GM10248 (cell line): ENCODE measurements at regions not wholly inside any gene's neighbourhood (a gene's known extent, or its start where the extent isn't known, plus 50 kb on each side); places are given as distances from the start of the nearest gene placed in this dataset.

Experiments
- CTCF ChIA-PET: fragments of 300-600 bp; sonication (Branson Sonifier 250); formaldehyde crosslinking; extraction: SDS; loops from one replicate; lab custom pipeline; 2021; ENCODE audit warnings: antibody characterized with exemption; lab: Yijun Ruan, JAX
- POLR2A ChIA-PET: fragments of 350-650 bp; sonication (Branson Sonifier 250); formaldehyde crosslinking; extraction: SDS; loops from one replicate; lab custom pipeline; 2020; ENCODE audit warnings: antibody characterized with exemption; lab: Yijun Ruan, JAX
- DNase-seq: peaks from one replicate; pipeline ENCODE4 v3.0.0; 2012; ENCODE audit errors: extremely low spot score
- TF ChIP-seq, protein P1 (sequence below): IDR thresholded peaks from 2 replicates; pipeline ENCODE4 v1.5.1; 2012; ENCODE audit warnings: mild to moderate bottlenecking, low read depth; ENCODE audit errors: extremely low read depth, missing control alignments, control extremely low read depth

DNA sequence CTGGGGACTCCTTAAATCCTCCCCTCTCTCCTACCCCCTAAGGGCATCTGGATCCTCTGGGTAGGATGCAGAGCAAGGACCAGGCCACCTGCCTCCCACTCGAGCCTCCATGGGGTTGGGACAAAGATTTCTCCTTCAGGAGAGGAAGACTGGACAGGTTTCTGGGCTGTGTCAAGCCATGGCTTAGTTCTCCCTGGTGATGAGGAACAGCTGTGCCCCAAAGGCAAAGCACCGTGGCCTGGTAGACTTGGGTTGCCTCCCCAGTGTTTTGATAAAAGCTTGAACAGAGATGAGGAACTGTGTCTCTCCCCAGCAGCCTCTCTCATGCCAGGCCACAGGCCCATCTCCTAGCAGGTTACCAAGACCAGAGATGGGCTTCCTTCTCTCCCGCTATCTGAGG is 238.3 kb downstream of the WDR11 start:
- TF ChIP-seq, protein P1, sequence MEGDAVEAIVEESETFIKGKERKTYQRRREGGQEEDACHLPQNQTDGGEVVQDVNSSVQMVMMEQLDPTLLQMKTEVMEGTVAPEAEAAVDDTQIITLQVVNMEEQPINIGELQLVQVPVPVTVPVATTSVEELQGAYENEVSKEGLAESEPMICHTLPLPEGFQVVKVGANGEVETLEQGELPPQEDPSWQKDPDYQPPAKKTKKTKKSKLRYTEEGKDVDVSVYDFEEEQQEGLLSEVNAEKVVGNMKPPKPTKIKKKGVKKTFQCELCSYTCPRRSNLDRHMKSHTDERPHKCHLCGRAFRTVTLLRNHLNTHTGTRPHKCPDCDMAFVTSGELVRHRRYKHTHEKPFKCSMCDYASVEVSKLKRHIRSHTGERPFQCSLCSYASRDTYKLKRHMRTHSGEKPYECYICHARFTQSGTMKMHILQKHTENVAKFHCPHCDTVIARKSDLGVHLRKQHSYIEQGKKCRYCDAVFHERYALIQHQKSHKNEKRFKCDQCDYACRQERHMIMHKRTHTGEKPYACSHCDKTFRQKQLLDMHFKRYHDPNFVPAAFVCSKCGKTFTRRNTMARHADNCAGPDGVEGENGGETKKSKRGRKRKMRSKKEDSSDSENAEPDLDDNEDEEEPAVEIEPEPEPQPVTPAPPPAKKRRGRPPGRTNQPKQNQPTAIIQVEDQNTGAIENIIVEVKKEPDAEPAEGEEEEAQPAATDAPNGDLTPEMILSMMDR, result no peak
- CTCF ChIA-PET, result interaction anchor here (0.8 kb wide), 1 partner anchor 25 kb away, joined by 3 read pairs; no protein-coding TSS in a partner anchor
- no peak for DNase-seq
- POLR2A ChIA-PET, result no interaction called here

DNA sequence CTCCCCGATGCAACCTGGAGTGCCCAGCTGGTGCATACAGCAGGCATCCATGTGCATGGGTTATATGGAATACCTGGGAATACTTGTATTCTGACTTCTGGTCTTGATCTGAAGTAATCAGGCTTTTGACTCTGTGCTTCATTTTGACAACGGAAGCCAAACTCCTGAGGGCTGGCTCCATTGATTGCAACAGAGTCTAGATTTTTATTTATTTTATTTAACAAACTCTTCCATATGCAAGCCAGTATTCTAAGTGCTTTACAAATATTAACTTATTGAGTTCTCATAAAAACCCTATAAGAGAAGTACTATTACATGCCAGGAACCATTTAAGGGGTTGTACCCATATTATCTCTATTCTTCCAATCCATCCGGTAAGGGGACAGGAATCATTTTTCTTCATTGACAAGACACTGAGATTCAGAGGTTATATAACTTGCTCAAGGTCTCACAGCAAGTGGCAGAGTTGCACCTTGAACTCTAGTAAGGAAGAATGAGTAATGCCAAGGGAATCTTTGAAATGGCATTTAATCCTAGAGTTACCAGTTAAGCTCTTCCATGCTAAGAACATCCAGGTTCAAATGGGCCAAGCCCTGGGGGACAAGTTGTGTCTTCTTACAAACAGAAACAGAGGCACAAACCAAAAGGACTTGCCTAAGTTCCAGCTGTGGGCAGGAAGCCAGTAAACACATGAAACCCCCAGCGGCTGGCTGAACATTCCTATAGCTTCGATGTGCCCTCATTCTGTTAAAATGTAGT is 241.0 kb downstream of the WDR11 start:
- TF ChIP-seq, protein P1, result no peak
- DNase-seq, result no peak
- CTCF ChIA-PET, result no interaction called here
- POLR2A ChIA-PET, result no interaction called here

DNA sequence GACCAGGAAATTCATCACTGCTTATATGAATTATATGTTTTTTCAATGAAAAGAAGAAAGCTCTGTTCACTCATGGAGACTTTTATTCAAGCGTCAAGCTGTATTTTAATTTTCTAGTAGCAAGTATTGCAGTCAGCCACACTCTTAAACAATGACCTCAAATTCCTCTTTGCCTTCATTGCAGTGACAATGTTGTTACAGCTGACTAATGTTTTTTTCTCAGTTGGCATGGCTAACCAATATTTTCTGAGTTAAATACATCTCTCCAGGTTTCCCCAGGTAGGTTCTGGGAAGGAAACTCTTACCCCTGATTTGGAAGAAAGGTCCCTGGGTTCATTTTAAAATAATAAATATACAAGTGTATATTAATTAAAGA is 241.5 kb downstream of the WDR11 start:
- POLR2A ChIA-PET, result no interaction called here
- TF ChIP-seq, protein P1, result no peak
- CTCF ChIA-PET, result no interaction called here
- no peak for DNase-seq

DNA sequence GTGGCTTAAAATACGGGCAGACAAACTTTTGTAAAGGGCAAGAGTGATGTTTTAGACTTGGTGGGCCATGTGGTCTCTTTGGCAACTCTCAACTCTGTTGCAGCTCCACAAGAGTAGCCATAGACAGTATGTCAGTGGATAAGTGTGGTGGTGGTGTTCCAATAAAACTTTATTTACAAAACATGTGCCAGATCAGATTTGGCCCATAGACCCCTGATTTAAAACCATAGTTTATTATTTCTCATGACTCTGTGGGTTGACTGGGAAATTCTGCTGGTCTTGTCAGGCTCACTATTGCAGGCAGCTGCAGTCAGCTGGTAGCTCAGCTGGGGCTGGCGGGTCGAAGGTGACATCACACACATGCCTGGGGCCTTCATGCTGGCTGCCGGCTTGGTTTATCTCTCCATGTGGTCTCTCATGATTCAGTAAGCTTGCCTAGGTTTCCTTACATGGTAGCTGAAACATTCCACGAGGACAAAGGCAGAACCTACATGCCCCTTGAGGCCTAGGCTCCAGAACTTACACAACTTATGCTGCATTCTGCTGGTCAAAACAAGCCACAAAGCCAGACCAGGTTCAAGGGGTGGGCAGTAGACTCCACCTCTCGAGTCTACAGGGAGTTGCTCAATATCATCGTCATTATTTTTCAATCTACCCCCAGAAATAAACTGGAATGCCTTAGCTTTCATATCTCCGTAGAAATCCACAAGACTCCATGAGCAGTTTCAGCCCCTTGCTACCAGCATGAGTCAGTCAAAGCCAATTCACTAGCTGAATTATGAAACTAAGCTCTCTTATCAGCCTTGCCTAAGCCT is 245.7 kb downstream of the WDR11 start:
- ChIA-PET POLR2A (no interaction called here), CTCF (interaction anchor here (1.3 kb wide), 1 partner anchor 32 kb away, joined by 4 read pairs; no protein-coding TSS in a partner anchor)
- DNase-seq, result no peak
- TF ChIP-seq, protein P1, result no peak

DNA sequence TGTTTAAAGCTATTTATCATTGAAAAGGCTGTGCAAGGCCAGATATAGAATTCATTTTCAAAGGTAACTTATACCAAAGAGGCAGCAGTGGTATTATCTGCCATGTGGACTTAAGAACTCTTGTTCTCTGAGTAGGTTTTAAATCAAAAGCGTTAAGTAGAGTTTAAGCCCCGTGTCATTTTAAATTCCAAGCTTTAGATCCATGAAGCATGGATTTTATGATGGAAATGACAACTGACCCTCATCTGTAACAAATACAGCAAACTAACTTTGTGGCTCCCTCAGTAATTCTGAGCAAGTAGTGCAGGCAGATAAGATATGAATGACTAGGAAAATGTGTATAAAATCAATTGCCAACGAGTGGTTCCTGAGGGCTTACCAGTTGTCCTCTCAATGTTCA is 247.0 kb downstream of the WDR11 start:
- ChIA-PET CTCF (interaction anchor here (1.1 kb wide), 1 partner anchor 16 kb away, joined by 4 read pairs; no protein-coding TSS in a partner anchor), POLR2A (no interaction called here)
- DNase-seq, result no peak
- TF ChIP-seq, protein P1, result no peak

DNA sequence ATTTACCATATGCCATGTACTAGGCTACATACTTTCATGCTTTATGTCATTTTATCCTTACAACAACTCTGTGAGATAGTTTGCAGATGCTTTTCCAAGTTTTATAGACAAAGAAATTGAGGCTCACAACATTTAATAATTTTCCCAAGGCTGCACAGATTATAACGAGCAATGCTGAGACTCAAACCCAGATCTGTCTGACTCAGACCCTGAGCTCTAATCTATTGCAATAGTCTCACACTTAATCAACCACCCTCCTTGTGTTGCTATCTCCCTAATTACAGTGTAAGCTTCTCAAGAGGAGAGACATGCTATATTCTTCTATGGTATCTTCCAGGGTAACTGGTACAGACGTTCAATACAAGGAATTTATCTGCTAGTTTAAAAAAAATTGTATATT is 247.6 kb downstream of the WDR11 start:
- TF ChIP-seq, protein P1, result no peak
- CTCF ChIA-PET, result interaction anchor here (1.1 kb wide), 1 partner anchor 15 kb away, joined by 4 read pairs; no protein-coding TSS in a partner anchor
- DNase-seq, result no peak
- POLR2A ChIA-PET, result no interaction called here
